ENCODE measurements at regions not wholly inside any gene's neighbourhood (a gene's known extent, or its start where the extent isn't known, plus 50 kb on each side); places are given as distances from the start of the nearest gene placed in this dataset.

DNA sequence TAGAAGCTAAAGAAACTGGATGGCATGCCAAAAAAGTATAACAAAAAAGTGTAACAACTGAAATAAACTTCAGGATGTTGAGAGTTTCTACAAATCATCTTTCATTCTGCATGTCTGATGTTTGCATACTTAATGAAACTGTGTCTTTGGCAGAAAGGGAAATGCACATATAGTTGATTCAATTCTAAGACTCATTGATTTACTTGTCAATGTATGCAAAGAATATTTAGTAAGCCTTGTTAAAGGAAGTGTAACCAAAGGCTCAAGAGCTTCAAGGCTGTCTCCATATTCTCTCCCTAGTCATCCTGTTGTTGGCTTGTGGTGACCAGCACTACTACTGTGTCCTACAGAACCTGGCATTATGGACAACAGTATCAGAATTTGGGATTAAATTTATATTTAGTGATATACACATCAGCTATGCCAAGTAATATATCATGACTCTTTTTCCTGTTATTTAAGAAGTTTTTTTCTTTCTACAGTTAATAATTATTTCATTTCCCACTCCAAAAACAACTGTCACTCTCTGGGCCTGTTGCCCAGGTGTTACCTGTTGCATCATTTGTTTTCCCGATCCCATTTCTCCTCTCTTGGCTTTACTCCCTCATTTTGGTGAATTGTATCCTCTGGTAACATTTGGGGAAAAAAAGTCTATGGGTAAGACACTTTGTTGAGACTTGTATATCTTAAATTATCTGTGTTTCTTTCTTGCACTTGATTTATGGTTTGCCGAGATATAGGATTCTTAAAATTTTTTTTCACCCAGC, 226.6 kb upstream of the BMPER start:
- H3K9me3 ChIP-seq (ENCODE audit: control insufficient read depth in 2 of 2, insufficient read depth in 1 of 2, low read length in 1 of 2), result no peaks in the 10 kb centered on the region
- WGBS, result 90% methylated on average over 2 of the region's 2 CpGs
- no peak overlapping the region for H3K4me3 ChIP-seq (ENCODE audit: low read length in 2 of 2)
- H3K4me1 ChIP-seq (ENCODE audit: control insufficient read depth in 2 of 2, insufficient read depth in 2 of 2, low read length in 2 of 2), result peaks cover 0 to 3% of the 10 kb centered on the region in 2 donors
- no peaks in the 10 kb centered on the region for H3K27me3 ChIP-seq (ENCODE audit: control insufficient read depth in 2 of 2, insufficient read depth in 1 of 2, low read length in 1 of 2)
- H3K27ac ChIP-seq (ENCODE audit: low read depth in 1 of 2, low read length in 1 of 2), result no peak overlapping the region
- peak in 1 of 9 donors; percentile 5 for DNase-seq (ENCODE audit: low read depth in 6 of 9, low spot score in 9 of 9)
- H3K36me3 ChIP-seq (ENCODE audit: control insufficient read depth in 2 of 2, insufficient read depth in 2 of 2, low read length in 1 of 2), result no peaks in the 10 kb centered on the region

DNA sequence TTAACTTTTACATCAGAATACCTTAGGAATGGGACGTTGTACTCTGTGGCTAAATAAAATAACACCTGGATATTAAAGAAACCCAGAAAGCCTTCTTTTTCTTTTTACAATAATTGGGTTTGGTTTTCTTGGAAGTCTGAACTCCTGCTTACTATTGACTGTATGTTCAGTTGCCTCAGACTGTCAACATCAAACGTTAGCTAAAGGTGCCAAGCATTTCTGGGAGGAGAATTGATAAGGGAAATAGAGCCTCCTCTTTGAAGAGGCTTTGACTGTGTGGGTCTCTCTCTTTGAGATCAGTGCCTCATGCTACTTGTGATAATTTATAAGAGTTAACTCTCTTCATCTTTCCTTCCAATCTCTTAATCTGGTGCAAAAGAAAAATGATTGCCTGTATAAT, 224.7 kb upstream of the BMPER start:
- Histone ChIP-seq H3K27ac (ENCODE audit: low read depth in 1 of 2, low read length in 1 of 2) (no peak overlapping the region), H3K27me3 (ENCODE audit: control insufficient read depth in 2 of 2, insufficient read depth in 1 of 2, low read length in 1 of 2) (no peaks in the 10 kb centered on the region), H3K9me3 (ENCODE audit: control insufficient read depth in 2 of 2, insufficient read depth in 1 of 2, low read length in 1 of 2) (no peaks in the 10 kb centered on the region), H3K4me3 (ENCODE audit: low read length in 2 of 2) (no peak overlapping the region), H3K4me1 (ENCODE audit: control insufficient read depth in 2 of 2, insufficient read depth in 2 of 2, low read length in 2 of 2) (no peaks in the 10 kb centered on the region), H3K36me3 (ENCODE audit: control insufficient read depth in 2 of 2, insufficient read depth in 2 of 2, low read length in 1 of 2) (no peaks in the 10 kb centered on the region)
- no peak for DNase-seq (ENCODE audit: low read depth in 6 of 9, low spot score in 9 of 9)
- 90% methylated on average over 2 of the region's 2 CpGs for WGBS

DNA sequence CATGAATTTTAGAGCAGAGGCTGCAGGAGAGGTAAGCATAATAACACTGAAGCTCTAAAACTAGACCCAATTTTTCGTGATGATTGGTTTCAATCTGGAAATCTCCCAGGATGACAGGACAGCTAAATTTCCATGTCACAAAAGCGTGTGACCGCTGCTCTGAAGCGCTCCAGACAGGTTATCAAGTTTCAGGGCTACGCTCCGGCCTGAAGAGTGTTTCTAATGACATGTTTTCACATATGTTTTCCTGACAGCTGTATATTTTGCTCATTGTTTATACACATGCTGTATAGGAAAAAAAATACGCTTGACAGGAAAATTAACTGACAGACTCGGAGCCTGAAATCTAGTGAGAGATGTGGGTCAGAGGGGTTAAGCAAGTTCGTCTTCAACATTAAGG, 219.8 kb upstream of the BMPER start:
- WGBS, result 92% methylated on average over 9 of the region's 9 CpGs
- no peak overlapping the region for H3K4me3 ChIP-seq (ENCODE audit: low read length in 2 of 2)
- H3K27me3 ChIP-seq (ENCODE audit: control insufficient read depth in 2 of 2, insufficient read depth in 1 of 2, low read length in 1 of 2), result no peaks in the 10 kb centered on the region
- H3K4me1 ChIP-seq (ENCODE audit: control insufficient read depth in 2 of 2, insufficient read depth in 2 of 2, low read length in 2 of 2), result no peaks in the 10 kb centered on the region
- no peaks in the 10 kb centered on the region for H3K36me3 ChIP-seq (ENCODE audit: control insufficient read depth in 2 of 2, insufficient read depth in 2 of 2, low read length in 1 of 2)
- no peak for DNase-seq (ENCODE audit: low read depth in 6 of 9, low spot score in 9 of 9)
- no peaks in the 10 kb centered on the region for H3K9me3 ChIP-seq (ENCODE audit: control insufficient read depth in 2 of 2, insufficient read depth in 1 of 2, low read length in 1 of 2)
- H3K27ac ChIP-seq (ENCODE audit: low read depth in 1 of 2, low read length in 1 of 2), result peak overlapping the region; percentile 69 to 74

DNA sequence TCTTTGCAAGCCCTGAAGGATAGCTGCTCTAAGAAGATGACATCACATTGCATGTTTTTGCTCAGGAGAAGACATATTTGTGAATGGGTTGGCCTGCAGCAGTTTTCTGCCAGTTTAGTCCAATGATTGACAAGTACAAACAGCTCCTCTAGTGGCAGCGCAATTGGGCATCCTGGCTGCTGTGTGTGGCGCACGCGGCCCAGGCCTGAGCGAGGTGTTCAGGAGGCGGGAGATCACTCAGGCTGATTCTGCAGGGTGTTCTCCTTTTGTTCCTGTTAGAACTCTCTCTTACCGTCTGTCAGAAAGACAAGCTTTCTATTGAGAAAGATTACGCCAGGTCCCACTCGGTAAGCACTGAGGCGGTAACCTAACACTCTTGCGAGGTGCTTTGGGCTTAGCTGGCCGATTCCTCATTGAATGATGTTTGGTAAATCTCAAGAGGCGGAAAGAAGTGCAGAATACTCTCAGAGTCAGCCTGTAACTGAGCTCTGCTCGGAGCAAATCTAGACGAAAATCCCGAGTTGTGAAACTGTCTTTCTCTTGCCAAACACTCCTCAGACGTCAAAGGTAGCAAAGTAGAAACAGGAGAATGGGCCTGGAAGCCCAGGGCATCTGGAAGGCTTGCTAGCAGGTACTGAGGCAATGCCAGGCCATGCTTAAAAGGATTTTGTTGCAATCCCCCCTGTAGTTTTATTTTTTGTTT, 219.2 kb upstream of the BMPER start:
- H3K4me3 ChIP-seq (ENCODE audit: low read length in 2 of 2), result no peak overlapping the region
- H3K27me3 ChIP-seq (ENCODE audit: control insufficient read depth in 2 of 2, insufficient read depth in 1 of 2, low read length in 1 of 2), result no peaks in the 10 kb centered on the region
- no peaks in the 10 kb centered on the region for H3K4me1 ChIP-seq (ENCODE audit: control insufficient read depth in 2 of 2, insufficient read depth in 2 of 2, low read length in 2 of 2)
- no peaks in the 10 kb centered on the region for H3K9me3 ChIP-seq (ENCODE audit: control insufficient read depth in 2 of 2, insufficient read depth in 1 of 2, low read length in 1 of 2)
- no peaks in the 10 kb centered on the region for H3K36me3 ChIP-seq (ENCODE audit: control insufficient read depth in 2 of 2, insufficient read depth in 2 of 2, low read length in 1 of 2)
- peak overlapping the region; percentile 69 to 74 for H3K27ac ChIP-seq (ENCODE audit: low read depth in 1 of 2, low read length in 1 of 2)
- DNase-seq (ENCODE audit: low read depth in 6 of 9, low spot score in 9 of 9), result peak in 1 of 9 donors; percentile 26
- WGBS, result 89% methylated on average over 17 of the region's 17 CpGs

DNA sequence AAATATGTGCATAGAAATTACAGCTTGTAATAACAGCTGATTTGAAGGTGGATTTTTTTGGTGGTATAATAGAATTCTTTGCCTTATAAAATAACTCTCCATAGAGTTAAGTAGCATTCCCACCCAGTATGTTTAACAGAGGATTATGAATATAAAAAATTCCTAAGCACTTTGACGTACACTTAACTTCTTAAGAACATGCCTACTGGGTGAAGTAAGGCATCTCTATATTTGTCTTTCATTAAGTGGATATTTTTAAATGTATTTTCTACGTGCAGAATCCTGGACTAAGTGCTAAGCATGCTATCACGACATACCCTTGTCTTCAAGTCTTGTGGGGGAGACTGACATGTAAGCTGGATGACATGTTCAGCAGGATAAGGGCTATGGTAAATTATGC, 217.7 kb upstream of the BMPER start:
- Histone ChIP-seq H3K27me3 (ENCODE audit: control insufficient read depth in 2 of 2, insufficient read depth in 1 of 2, low read length in 1 of 2) (no peaks in the 10 kb centered on the region), H3K27ac (ENCODE audit: low read depth in 1 of 2, low read length in 1 of 2) (no peak overlapping the region), H3K36me3 (ENCODE audit: control insufficient read depth in 2 of 2, insufficient read depth in 2 of 2, low read length in 1 of 2) (no peaks in the 10 kb centered on the region), H3K4me3 (ENCODE audit: low read length in 2 of 2) (no peak overlapping the region), H3K9me3 (ENCODE audit: control insufficient read depth in 2 of 2, insufficient read depth in 1 of 2, low read length in 1 of 2) (no peaks in the 10 kb centered on the region), H3K4me1 (ENCODE audit: control insufficient read depth in 2 of 2, insufficient read depth in 2 of 2, low read length in 2 of 2) (no peaks in the 10 kb centered on the region)
- WGBS, result 94% methylated on average over 3 of the region's 3 CpGs
- DNase-seq (ENCODE audit: low read depth in 6 of 9, low spot score in 9 of 9), result no peak

DNA sequence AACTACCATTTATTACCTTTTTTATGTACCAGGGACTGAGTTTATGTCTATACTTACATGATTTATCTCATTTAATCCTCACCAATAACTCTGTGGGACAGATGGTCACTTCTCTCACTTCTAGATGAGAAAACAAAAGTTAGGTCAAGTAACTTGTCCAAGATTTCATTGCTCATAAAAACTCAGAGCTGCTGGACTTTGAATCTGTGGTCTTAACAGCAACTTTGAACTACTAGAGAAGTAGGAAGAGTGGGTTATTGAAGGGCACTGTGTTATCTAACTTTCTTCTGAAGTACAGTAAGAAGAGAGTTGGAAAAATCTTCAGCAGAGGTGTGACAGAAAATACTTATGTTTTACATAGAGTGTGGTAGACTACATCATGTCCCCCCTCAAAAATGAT, 214.2 kb upstream of the BMPER start:
- Histone ChIP-seq H3K4me1 (ENCODE audit: control insufficient read depth in 2 of 2, insufficient read depth in 2 of 2, low read length in 2 of 2) (no peaks in the 10 kb centered on the region), H3K36me3 (ENCODE audit: control insufficient read depth in 2 of 2, insufficient read depth in 2 of 2, low read length in 1 of 2) (no peaks in the 10 kb centered on the region), H3K27me3 (ENCODE audit: control insufficient read depth in 2 of 2, insufficient read depth in 1 of 2, low read length in 1 of 2) (no peaks in the 10 kb centered on the region), H3K27ac (ENCODE audit: low read depth in 1 of 2, low read length in 1 of 2) (no peak overlapping the region), H3K4me3 (ENCODE audit: low read length in 2 of 2) (no peak overlapping the region), H3K9me3 (ENCODE audit: control insufficient read depth in 2 of 2, insufficient read depth in 1 of 2, low read length in 1 of 2) (no peaks in the 10 kb centered on the region)
- DNase-seq (ENCODE audit: low read depth in 6 of 9, low spot score in 9 of 9), result no peak

DNA sequence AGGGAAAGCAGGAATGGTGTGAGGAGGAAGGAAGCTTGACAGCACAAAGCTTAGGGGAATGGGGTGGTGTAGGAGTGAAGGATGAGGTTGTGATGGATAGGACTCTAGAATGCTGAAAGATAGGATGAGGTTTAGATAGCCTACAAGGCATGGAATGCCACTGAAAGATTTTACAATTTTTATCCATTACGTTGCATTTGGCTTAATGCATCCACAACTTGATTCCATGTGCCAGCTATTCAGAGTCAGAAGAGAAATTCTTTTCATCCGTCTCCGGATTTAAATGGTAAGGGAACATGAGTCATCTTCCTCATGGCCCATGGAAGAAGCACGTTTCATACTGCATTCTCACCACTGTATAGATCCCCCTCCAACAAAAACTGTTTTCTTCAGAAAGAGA, 212.4 kb upstream of the BMPER start:
- DNase-seq (ENCODE audit: low read depth in 6 of 9, low spot score in 9 of 9), result no peak
- H3K9me3 ChIP-seq (ENCODE audit: control insufficient read depth in 2 of 2, insufficient read depth in 1 of 2, low read length in 1 of 2), result no peaks in the 10 kb centered on the region
- WGBS, result 93% methylated on average over 4 of the region's 4 CpGs
- H3K36me3 ChIP-seq (ENCODE audit: control insufficient read depth in 2 of 2, insufficient read depth in 2 of 2, low read length in 1 of 2), result no peaks in the 10 kb centered on the region
- no peaks in the 10 kb centered on the region for H3K27me3 ChIP-seq (ENCODE audit: control insufficient read depth in 2 of 2, insufficient read depth in 1 of 2, low read length in 1 of 2)
- no peaks in the 10 kb centered on the region for H3K4me1 ChIP-seq (ENCODE audit: control insufficient read depth in 2 of 2, insufficient read depth in 2 of 2, low read length in 2 of 2)
- no peak overlapping the region for H3K27ac ChIP-seq (ENCODE audit: low read depth in 1 of 2, low read length in 1 of 2)
- no peak overlapping the region for H3K4me3 ChIP-seq (ENCODE audit: low read length in 2 of 2)

DNA sequence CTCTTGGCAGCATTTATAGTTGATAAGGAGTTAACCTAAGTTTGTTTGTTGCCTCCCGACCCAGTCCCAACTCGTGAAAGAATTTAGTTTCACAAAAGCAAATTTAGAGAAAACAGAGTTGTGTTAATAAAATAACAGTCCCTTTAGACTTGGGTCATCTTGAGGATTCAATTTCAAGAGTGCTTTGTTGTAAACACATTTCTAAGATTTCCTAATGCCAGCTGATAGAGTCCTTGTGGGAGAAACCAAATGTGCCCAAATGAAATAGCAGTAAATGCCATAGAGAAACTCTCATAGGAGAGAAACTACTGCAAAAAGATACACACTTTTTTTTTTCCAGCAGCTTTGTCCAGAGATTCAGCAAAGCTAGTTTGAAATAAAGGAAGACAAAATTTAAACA, 211.3 kb upstream of the BMPER start:
- Histone ChIP-seq H3K4me3 (ENCODE audit: low read length in 2 of 2) (no peak overlapping the region), H3K27me3 (ENCODE audit: control insufficient read depth in 2 of 2, insufficient read depth in 1 of 2, low read length in 1 of 2) (no peaks in the 10 kb centered on the region), H3K36me3 (ENCODE audit: control insufficient read depth in 2 of 2, insufficient read depth in 2 of 2, low read length in 1 of 2) (no peaks in the 10 kb centered on the region), H3K4me1 (ENCODE audit: control insufficient read depth in 2 of 2, insufficient read depth in 2 of 2, low read length in 2 of 2) (no peaks in the 10 kb centered on the region), H3K27ac (ENCODE audit: low read depth in 1 of 2, low read length in 1 of 2) (no peak overlapping the region), H3K9me3 (ENCODE audit: control insufficient read depth in 2 of 2, insufficient read depth in 1 of 2, low read length in 1 of 2) (no peaks in the 10 kb centered on the region)
- no peak for DNase-seq (ENCODE audit: low read depth in 6 of 9, low spot score in 9 of 9)
- WGBS, result 90% methylated on average over 2 of the region's 2 CpGs

DNA sequence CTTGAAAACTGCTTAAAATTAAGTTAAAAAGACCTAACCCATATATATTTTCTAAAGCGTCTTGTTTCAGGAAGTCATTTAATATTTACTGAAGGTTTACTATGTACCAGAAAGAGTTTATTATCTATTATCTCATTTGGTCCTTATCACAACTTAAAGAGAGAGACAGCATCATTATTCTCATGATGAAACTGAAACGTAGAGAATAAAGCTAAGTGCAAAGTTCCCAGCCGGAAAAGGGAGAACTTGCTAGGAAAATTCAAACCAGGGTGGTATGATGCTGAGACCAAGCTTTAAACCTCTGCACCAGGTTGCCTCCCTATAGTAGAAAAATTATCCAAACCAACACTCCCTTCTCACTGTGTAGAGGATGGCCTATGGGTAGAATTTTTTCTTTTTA, 207.7 kb upstream of the BMPER start:
- no peak overlapping the region for H3K27ac ChIP-seq (ENCODE audit: low read depth in 1 of 2, low read length in 1 of 2)
- no peaks in the 10 kb centered on the region for H3K9me3 ChIP-seq (ENCODE audit: control insufficient read depth in 2 of 2, insufficient read depth in 1 of 2, low read length in 1 of 2)
- H3K27me3 ChIP-seq (ENCODE audit: control insufficient read depth in 2 of 2, insufficient read depth in 1 of 2, low read length in 1 of 2), result no peaks in the 10 kb centered on the region
- no peak overlapping the region for H3K4me3 ChIP-seq (ENCODE audit: low read length in 2 of 2)
- no peaks in the 10 kb centered on the region for H3K36me3 ChIP-seq (ENCODE audit: control insufficient read depth in 2 of 2, insufficient read depth in 2 of 2, low read length in 1 of 2)
- H3K4me1 ChIP-seq (ENCODE audit: control insufficient read depth in 2 of 2, insufficient read depth in 2 of 2, low read length in 2 of 2), result no peaks in the 10 kb centered on the region
- WGBS, result 91% methylated on average over 3 of the region's 3 CpGs
- DNase-seq (ENCODE audit: low read depth in 6 of 9, low spot score in 9 of 9), result no peak

Data from thymus (tissue), 11 donors.